Left renal pelvis (tissue), 4 donors: ENCODE measurements at regions not wholly inside any gene's neighbourhood (a gene's known extent, or its start where the extent isn't known, plus 50 kb on each side); places are given as distances from the start of the nearest gene placed in this dataset.

Experiments
- DNase-seq, 4 donors: peaks; one replicate each; pipeline ENCODE4 v3.0.0-alpha.2; 2013; ENCODE audit warnings: low read depth in 4 of 4, low spot score in 3 of 4

DNA sequence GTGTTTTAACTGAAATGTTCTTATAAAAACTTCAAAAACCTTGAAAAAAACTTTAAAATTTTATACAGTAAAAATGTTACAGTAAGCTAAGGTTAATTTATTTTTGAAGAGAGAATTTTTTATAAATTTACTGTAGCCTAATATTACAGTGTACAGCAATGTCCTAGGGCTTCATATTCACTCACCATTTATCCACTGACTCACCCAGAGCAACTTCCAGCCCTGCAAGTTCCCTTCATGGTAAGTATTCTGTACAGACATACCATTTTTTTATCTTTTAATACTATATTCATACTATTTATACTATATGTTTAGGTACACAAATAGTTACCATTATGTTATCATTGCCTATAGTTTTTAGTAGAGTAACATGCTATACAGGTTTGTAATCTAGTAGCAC, 396.7 kb upstream of the MMADHC start:
- no peak for DNase-seq

GRCh38 chr2:149972066-149972465, 384.5 kb upstream of the MMADHC start:
- DNase-seq: no peak

DNA sequence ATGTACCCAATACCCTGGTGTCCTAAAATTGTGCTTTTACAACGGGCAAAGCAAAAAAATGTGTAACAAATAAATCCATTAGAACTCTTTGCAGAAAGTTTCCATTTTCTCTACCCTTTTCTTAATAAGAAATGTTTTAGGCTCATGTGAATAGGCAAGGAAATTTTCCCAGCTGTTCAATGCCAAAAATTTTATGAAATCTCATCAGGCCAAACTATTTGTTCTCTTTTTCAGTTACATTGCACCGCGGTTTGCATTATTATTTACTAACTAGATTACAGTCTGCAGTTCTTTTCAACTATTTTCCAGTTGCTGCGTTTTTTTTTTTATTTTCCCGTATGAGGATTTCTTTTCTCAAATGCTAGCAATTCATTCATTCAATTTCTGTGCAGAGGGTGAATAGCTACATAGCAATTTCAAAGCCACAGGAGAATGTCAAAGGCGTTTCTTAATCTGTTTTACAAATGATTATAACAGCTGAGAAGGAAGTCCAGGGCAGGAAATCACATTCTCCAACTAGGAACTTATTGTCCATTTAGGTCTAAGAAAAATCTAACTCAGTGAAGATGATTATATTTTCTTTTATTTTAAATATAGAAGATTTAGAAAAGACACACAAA, 367.5 kb upstream of the MMADHC start:
- no peak for DNase-seq

DNA sequence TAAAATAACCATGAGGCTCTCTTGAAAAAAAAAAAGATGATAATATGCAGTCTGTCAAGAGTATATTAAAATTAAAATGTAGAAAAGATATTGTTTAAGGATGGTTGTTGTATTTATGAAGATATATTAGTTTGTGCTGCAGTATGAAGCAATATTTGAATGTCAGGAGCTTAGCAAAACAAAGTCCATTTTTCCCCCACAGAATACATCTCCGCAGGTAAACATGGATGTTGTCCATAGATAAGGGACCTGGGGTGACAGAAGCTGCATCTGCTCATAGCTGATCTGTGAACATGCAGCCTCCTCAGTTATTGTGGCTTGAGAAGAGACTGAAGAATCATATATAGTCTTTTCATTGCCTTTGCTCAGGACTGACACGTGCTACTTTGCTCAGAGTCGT, 366.1 kb upstream of the MMADHC start:
- DNase-seq: no peak

- DNase-seq: no peak
Observed at GRCh38 chr2:149931486-149931885, 343.9 kb upstream of the MMADHC start.

DNA sequence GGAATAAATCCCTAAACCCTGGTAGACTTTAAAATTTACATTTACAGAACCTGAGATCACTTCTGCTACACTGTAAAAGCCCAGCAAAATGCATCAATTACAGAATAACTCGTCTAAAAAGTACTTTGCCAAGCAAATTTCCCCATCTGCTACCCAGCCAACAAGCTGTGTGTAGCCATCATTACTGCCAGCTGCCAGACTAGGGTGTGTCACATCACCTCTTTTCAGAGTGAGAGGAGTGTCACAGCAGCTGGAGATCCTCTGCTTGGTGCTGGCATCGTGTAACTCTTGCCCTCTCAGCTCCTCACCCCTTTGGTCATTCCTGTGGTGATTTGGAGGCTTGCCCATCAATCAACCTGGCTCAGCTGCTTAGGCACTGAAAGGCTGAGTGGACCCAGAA, 340.4 kb upstream of the MMADHC start:
- no peak for DNase-seq

DNA sequence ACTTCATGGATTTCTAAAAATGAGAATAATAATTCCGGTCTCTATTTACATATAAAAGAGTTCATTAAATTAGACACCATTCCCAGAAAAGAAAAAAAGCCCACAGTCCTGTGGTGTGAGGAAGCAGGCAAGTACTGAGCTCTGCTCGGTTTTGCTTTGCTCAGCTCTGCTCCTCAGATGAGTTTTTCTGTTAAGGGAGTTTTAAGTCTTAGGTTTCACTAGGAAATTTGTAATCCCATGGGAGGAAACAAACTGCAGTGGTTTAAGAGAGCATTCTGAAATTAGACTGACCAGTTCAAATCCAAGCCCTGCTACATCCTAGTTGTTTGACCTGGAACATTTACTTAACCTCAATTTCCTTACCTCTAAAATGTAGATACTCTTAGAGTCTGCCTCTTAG, 338.6 kb upstream of the MMADHC start:
- DNase-seq: no peak

DNA sequence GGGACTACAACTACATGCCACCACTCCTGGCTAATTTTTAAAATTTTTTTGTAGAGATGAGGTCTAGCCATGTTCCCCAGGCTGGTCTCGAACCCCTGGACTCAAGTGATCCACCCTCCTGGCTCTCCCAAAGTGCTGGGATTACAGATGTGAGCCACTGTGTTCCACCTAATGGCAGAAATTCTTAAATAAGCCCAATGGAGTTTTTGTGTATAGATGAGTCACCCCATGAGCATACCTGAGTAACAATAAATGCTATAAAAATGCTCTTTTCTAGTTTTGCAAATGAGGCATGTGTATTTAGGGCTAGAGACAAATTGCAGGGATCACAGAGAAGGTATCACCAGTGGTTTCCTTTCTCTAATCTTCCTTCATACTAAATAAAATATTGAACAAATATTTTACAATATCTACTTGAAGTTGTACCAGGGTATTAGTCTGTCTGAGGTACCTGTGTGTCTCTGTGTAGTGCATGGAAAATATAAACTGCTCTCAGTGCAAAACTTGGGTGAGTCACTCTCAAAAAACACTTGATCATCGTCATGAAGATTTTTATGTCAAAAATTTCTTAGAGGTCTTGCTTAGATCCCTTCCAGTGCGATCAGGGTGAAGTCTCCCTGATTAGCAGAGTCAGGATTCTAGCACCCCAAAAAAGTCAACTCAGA, 337.1 kb upstream of the MMADHC start:
- DNase-seq: no peak

DNA sequence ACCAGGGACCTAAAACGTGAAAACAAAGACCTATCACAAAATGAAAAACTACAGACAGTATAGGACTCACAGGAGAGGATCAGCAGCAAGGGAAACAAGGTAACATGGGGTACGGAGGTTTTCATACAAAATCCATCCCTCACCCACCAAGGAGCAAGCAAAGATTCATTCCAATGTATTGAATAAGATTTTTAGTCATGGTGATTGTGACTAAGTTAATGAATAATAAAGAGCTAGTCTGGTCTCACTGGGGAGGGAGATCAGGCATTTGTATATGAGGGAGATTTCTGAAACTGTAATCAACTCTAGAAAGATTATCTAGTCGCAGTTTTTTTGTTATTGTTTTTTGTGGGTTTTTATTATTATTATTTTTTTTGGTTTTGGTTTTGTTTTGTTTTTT, 336.5 kb upstream of the MMADHC start:
- no peak for DNase-seq

DNA sequence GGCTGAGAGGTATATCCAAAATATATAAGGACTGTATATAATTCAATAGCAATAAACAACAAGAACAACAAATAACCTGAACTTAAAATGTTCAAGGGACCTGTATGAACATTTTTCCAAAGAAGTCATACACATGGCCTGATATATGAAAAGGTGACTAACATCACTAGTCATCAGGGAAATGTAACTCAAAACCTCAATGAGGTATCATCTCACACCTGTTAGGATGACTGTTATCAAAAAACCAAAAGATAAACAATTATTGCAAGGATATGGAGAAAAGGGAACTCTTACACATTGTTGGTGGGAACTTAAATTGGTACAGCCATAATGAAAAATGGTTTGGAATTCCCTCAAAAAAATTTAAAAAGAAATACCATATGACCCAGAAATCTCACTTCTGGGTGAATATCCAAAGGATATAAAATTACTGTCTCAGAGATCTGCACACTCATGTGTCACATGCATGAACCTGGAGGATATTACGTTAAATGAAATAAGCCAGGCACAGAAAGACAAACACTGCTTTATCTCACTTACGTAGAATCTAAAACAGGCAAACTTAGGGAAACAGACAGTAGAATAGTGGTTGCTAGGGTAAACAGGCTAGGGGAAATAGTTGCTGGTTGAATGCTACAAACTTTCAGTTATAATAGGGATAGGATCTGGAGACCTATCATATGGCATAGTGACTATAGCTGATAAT, 334.5 kb upstream of the MMADHC start:
- no peak for DNase-seq

- DNase-seq: no peak
Observed at GRCh38 chr2:149920389-149920788, 332.8 kb upstream of the MMADHC start.

DNA sequence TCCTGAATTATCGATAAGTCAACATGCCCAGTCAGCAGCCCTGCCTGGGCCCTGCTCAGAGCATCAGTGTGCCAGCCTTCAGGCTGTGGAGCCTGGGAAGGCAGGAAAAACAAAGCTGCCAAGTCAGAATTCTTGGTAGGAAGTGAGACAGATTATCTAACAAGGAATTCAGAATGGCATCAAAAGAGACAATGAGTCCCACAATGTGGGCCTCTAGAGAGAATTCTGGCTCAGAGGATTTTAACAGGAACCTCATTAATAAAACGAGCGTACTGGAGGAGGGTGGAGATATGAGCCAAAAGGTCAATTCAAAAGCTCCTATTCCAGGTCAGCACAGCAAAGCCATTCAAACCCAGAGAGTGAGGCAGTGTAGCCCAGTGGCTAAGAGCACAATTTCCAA, 327.6 kb upstream of the MMADHC start:
- no peak for DNase-seq

GRCh38 chr2:149908726-149909683, 321.4 kb upstream of the MMADHC start:
- no peak for DNase-seq

DNA sequence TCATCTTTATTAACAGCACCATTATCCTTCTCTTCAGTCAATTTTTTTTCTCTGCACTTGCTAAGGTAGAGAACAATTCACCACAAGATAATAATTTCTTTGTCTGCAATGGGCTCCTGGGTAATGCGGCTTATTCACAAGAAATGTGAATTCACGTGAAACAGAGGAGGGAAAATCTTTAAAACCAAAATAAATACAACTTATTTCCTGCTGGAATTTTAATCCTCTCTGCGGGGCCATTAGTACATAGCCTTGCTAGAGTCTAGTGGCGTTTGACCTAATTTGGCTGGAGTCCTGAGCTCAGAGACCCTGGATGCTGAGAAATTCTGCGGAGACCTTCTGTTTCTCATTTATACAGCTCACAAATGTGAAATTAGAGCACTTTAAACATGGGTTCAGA, 319.3 kb upstream of the MMADHC start:
- DNase-seq: no peak

- no peak for DNase-seq
Observed at GRCh38 chr2:149904352-149905175, 317.0 kb upstream of the MMADHC start.

DNA sequence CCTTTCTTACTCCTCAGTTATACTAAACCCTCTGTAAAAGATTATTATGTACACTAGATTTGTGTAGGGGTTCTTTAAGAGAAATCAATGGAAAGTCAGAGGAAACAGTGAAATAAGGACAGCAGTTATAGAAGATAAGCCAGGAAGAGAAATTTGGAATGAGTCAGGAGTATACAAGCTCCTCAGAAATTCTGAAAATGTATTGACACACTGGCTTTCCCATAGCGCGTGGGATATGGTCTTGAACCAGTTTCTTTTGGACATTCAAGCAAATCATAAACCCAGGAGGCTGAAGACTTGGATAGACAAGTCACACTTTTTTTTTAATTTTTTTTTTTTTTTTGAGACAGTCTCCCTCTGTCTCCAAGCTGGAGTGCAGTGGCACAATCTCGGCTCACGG, 316.1 kb upstream of the MMADHC start:
- no peak for DNase-seq

DNA sequence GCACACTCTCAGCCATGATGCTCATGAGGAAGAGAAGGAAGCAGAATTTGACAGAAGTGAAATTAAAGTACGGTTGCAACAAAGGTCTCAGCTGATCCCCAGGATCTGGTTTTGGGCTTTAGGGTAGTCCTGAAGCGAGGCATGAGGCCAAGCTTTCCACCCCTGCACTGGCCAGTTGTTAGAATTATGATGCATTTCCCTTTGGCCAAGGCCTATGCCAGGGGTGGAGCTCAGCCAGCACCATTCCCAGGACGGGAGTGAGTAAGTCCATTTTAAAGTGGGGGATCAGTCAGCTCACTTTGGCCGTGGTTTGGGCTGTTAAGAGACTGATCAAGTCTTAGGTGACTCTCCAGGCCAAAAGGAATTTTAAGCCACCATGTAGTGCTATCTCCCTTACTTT, 314.5 kb upstream of the MMADHC start:
- no peak for DNase-seq

- DNase-seq: no peak
Observed at GRCh38 chr2:149901231-149901859, 313.8 kb upstream of the MMADHC start.

DNA sequence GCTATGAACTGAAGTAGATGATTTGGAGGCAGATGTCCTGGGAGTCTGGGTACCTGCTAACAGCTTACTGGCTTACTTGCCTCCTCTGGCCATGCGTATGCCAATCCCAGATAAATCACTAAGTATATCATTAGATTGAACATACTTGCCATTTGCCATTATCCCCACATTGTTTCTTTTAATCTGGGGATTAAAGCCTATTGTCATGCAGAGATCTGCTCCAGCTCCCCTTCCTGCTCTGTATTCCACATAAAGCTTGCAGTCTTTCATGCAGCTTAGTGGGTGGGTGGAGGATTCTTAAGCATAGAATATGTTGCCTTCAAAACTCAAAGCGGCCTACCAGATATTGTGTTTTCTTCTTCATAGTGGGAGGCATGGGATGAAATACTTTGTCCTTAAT, 311.8 kb upstream of the MMADHC start:
- no peak for DNase-seq

- DNase-seq: no peak
Observed at GRCh38 chr2:149894760-149895159, 307.2 kb upstream of the MMADHC start.
